DMS53 treated with DMSO at 0.1 percent for 48 hours (cell line): ENCODE measurements at regions not wholly inside any gene's neighbourhood (a gene's known extent, or its start where the extent isn't known, plus 50 kb on each side); places are given as distances from the start of the nearest gene placed in this dataset.

ENCODE experiments used
- DNase-seq: peaks from one replicate; lab custom pipeline; 2025; ENCODE audit not compliant: unreplicated experiment; lab: John Stamatoyannopoulos, UW

GRCh38 chr5:138626333-138626944 is 51.2 kb upstream of the HSPA9 start:
- no peak for DNase-seq

GRCh38 chr5:138625134-138625533 is 49.9 kb upstream of the HSPA9 start:
- DNase-seq: no peak
